Neural progenitor cell (in vitro differentiated cells): ENCODE measurements at regions not wholly inside any gene's neighbourhood (a gene's known extent, or its start where the extent isn't known, plus 50 kb on each side); places are given as distances from the start of the nearest gene placed in this dataset.

ENCODE experiments used
- DNase-seq: peaks from one replicate; pipeline ENCODE4 v3.0.0-alpha.2; 2016; ENCODE audit warnings: low spot score
- H2AFZ ChIP-seq: fragments of 200-600 bp; sonication (generic); replicated peaks from 2 replicates; pipeline ENCODE4 v1.6.1; 2016; ENCODE audit warnings: antibody characterized with exemption
- H3F3A ChIP-seq: fragments of 200-600 bp; sonication (generic); 2 replicates; pipeline ENCODE4 v1.6.1; 2016; ENCODE audit warnings: antibody characterized with exemption, low read depth
- H3K27ac ChIP-seq: fragments of 200-600 bp; sonication (generic); 2 replicates; pipeline ENCODE4 v1.5.1; 2016; ENCODE audit warnings: mild to moderate bottlenecking
- H3K27me3 ChIP-seq: fragments of 200-600 bp; sonication (generic); 2 replicates; pipeline ENCODE4 v1.6.1; 2016; ENCODE audit warnings: mild to moderate bottlenecking, moderate library complexity
- H3K36me3 ChIP-seq: fragments of 200-600 bp; sonication (generic); 2 replicates; pipeline ENCODE4 v1.5.1; 2016
- H3K4me1 ChIP-seq: fragments of 200-600 bp; sonication (generic); 2 replicates; pipeline ENCODE4 v1.6.1; 2016; ENCODE audit warnings: mixed run types
- H3K4me2 ChIP-seq: fragments of 200-600 bp; sonication (generic); 2 replicates; pipeline ENCODE4 v1.6.1; 2016
- H3K4me3 ChIP-seq: fragments of 200-600 bp; sonication (generic); 2 replicates; pipeline ENCODE4 v1.5.1; 2016
- H3K79me2 ChIP-seq: fragments of 200-600 bp; sonication (generic); 2 replicates; pipeline ENCODE4 v1.6.1; 2016; ENCODE audit warnings: low read depth
- H3K9ac ChIP-seq: fragments of 200-600 bp; sonication (generic); 2 replicates; pipeline ENCODE4 v1.6.1; 2016
- H3K9me3 ChIP-seq: fragments of 200-600 bp; sonication (generic); 2 replicates; pipeline ENCODE4 v1.5.1; 2016; ENCODE audit warnings: low read depth
- H4K20me1 ChIP-seq: fragments of 200-600 bp; sonication (generic); 2 replicates; pipeline ENCODE4 v1.6.1; 2016; ENCODE audit warnings: low read depth
- H3K27ac Mint-ChIP-seq: 3 replicates; pipeline ENCODE4 v1.8.0; 2021; ENCODE audit warnings: mixed read lengths
- H3K27me3 Mint-ChIP-seq: 2 replicates; pipeline ENCODE4 v1.8.0; 2022; ENCODE audit warnings: low read depth, mild to moderate bottlenecking, inconsistent platforms, moderate library complexity, mixed read lengths; ENCODE audit not compliant: insufficient read depth
- H3K36me3 Mint-ChIP-seq: 3 replicates; pipeline ENCODE4 v1.8.0; 2021; ENCODE audit warnings: mixed read lengths
- H3K4me1 Mint-ChIP-seq: 3 replicates; pipeline ENCODE4 v1.8.0; 2021; ENCODE audit warnings: mixed read lengths
- H3K4me3 Mint-ChIP-seq: 3 replicates; pipeline ENCODE4 v1.8.0; 2021; ENCODE audit warnings: mild to moderate bottlenecking, moderate library complexity, mixed read lengths
- H3K9me3 Mint-ChIP-seq: 3 replicates; pipeline ENCODE4 v1.8.0; 2020; ENCODE audit warnings: mixed read lengths
- EZH2 ChIP-seq: fragments of 200-600 bp; sonication (generic); IDR thresholded peaks from 2 replicates; pipeline ENCODE4 v1.6.1; 2017; ENCODE audit warnings: antibody characterized with exemption, mild to moderate bottlenecking, moderate library complexity
- EZH2phosphoT487 ChIP-seq: fragments of 200-600 bp; sonication (generic); IDR thresholded peaks from 2 replicates; pipeline ENCODE4 v1.6.1; 2017; ENCODE audit warnings: antibody characterized with exemption
- TF ChIP-seq, protein P1 (sequence below): fragments of 200-600 bp; sonication (generic); IDR thresholded peaks from 2 replicates; pipeline ENCODE4 v1.5.1; 2017; ENCODE audit warnings: antibody characterized with exemption, mild to moderate bottlenecking

DNA sequence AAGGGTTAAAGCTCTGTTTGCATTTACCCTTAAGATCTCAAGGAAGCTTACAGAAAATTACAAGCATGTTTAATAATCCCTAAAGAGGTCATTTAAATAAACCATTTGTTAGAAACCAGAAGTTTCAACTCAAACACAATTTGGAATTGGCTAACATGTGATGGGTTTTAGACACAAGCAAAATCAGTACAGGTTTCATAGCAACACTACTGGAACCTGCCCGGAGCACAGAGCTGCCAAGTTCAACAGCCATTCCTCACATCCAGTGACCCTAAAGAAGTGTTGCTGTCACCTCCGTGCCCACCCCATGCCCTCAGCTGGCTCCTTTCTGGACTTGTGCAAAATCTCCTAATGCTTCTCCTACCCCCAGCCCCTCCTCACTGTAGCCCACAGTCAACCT is 338.8 kb upstream of the AUTS2 start:
- no peak overlapping the region for H3K27ac Mint-ChIP-seq
- no peak overlapping the region for H3K4me3 ChIP-seq
- H3K27ac ChIP-seq, result no peak overlapping the region
- H3K9me3 Mint-ChIP-seq, result no peaks in the 10 kb centered on the region
- H4K20me1 ChIP-seq, result no peaks in the 10 kb centered on the region
- H3K4me3 Mint-ChIP-seq, result no peak overlapping the region
- no peaks in the 10 kb centered on the region for H3K9me3 ChIP-seq
- no peaks in the 10 kb centered on the region for H3K36me3 Mint-ChIP-seq
- peaks cover 19% of the 10 kb centered on the region for H3K27me3 Mint-ChIP-seq
- no peak for DNase-seq
- no peaks in the 10 kb centered on the region for H3K36me3 ChIP-seq
- H3K9ac ChIP-seq, result no peak overlapping the region
- H3K4me1 ChIP-seq, result peaks cover 9% of the 10 kb centered on the region
- peaks cover 7% of the 10 kb centered on the region for H3K4me1 Mint-ChIP-seq
- H3F3A ChIP-seq, result peaks cover 5% of the 10 kb centered on the region
- TF ChIP-seq, protein P1, sequence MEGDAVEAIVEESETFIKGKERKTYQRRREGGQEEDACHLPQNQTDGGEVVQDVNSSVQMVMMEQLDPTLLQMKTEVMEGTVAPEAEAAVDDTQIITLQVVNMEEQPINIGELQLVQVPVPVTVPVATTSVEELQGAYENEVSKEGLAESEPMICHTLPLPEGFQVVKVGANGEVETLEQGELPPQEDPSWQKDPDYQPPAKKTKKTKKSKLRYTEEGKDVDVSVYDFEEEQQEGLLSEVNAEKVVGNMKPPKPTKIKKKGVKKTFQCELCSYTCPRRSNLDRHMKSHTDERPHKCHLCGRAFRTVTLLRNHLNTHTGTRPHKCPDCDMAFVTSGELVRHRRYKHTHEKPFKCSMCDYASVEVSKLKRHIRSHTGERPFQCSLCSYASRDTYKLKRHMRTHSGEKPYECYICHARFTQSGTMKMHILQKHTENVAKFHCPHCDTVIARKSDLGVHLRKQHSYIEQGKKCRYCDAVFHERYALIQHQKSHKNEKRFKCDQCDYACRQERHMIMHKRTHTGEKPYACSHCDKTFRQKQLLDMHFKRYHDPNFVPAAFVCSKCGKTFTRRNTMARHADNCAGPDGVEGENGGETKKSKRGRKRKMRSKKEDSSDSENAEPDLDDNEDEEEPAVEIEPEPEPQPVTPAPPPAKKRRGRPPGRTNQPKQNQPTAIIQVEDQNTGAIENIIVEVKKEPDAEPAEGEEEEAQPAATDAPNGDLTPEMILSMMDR, result no peak
- TF ChIP-seq EZH2phosphoT487 (no peak), EZH2 (no peak)
- H3K79me2 ChIP-seq, result no peaks in the 10 kb centered on the region
- H2AFZ ChIP-seq, result no peak overlapping the region
- H3K27me3 ChIP-seq, result peaks cover 9% of the 10 kb centered on the region
- H3K4me2 ChIP-seq, result no peak overlapping the region

DNA sequence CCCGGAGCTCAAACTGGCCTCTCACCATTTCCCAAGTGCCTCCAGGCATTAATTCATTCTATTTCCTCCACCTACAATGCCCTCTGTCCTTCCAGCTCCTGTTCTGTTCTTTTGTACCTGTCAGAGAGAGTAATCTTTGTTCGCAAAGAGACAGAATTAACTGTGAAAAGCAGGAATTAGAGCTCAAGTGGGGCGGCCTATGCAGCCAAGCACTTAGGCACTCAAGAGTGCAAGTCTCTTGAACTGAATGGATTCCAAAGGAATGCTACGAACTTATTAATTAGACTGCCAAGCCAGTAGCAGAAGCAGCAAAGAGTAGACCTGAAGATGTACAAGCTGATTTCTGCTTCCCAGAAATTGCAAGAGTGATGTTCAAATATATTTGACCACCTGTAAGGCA is 338.3 kb upstream of the AUTS2 start:
- H3K27ac ChIP-seq, result no peak overlapping the region

GRCh38 chr7:69263550-69263949 is 334.7 kb upstream of the AUTS2 start:
- H3K9me3 ChIP-seq, result no peaks in the 10 kb centered on the region
- no peak overlapping the region for H3K27ac ChIP-seq
- no peaks in the 10 kb centered on the region for H4K20me1 ChIP-seq
- DNase-seq, result no peak
- H3K27me3 ChIP-seq, result peaks cover 12% of the 10 kb centered on the region
- no peaks in the 10 kb centered on the region for H3K36me3 ChIP-seq
- H3K27ac Mint-ChIP-seq, result no peak overlapping the region
- H3K79me2 ChIP-seq, result no peaks in the 10 kb centered on the region
- H3K4me3 Mint-ChIP-seq, result no peak overlapping the region
- H3K4me1 ChIP-seq, result peaks cover 9% of the 10 kb centered on the region
- no peak overlapping the region for H3K4me2 ChIP-seq
- H3K9ac ChIP-seq, result no peak overlapping the region
- H3K9me3 Mint-ChIP-seq, result no peaks in the 10 kb centered on the region
- no peak overlapping the region for H3K4me3 ChIP-seq
- peaks cover 7% of the 10 kb centered on the region for H3K4me1 Mint-ChIP-seq
- peaks cover 5% of the 10 kb centered on the region for H3K27me3 Mint-ChIP-seq
- H3K36me3 Mint-ChIP-seq, result no peaks in the 10 kb centered on the region
- TF ChIP-seq EZH2phosphoT487, result no peak
- no peak for TF ChIP-seq EZH2
- TF ChIP-seq, protein P1, result no peak
- H2AFZ ChIP-seq, result no peak overlapping the region
- peaks cover 5% of the 10 kb centered on the region for H3F3A ChIP-seq

More for the DNA sequence above, 338.3 kb upstream of the AUTS2 start:
- Mint-ChIP-seq H3K9me3 (no peaks in the 10 kb centered on the region), H3K36me3 (no peaks in the 10 kb centered on the region), H3K27ac (no peak overlapping the region), H3K4me3 (no peak overlapping the region), H3K27me3 (peaks cover 16% of the 10 kb centered on the region), H3K4me1 (peaks cover 7% of the 10 kb centered on the region)
- no peak overlapping the region for H3K9ac ChIP-seq
- no peak overlapping the region for H2AFZ ChIP-seq
- H4K20me1 ChIP-seq, result no peaks in the 10 kb centered on the region
- peaks cover 5% of the 10 kb centered on the region for H3F3A ChIP-seq
- DNase-seq, result peak; percentile 35
- H3K9me3 ChIP-seq, result no peaks in the 10 kb centered on the region
- peaks cover 12% of the 10 kb centered on the region for H3K27me3 ChIP-seq
- H3K4me3 ChIP-seq, result no peak overlapping the region
- no peaks in the 10 kb centered on the region for H3K36me3 ChIP-seq
- TF ChIP-seq, protein P1, result no peak
- TF ChIP-seq EZH2, result no peak
- no peak overlapping the region for H3K4me2 ChIP-seq
- H3K4me1 ChIP-seq, result peaks cover 9% of the 10 kb centered on the region
- H3K79me2 ChIP-seq, result no peaks in the 10 kb centered on the region

GRCh38 chr7:69269806-69270205 is 328.5 kb upstream of the AUTS2 start:
- no peaks in the 10 kb centered on the region for H4K20me1 ChIP-seq
- Mint-ChIP-seq H3K4me1 (no peaks in the 10 kb centered on the region), H3K9me3 (no peaks in the 10 kb centered on the region), H3K27ac (no peak overlapping the region), H3K4me3 (no peak overlapping the region), H3K27me3 (no peaks in the 10 kb centered on the region), H3K36me3 (no peaks in the 10 kb centered on the region)
- H3F3A ChIP-seq, result no peaks in the 10 kb centered on the region
- no peaks in the 10 kb centered on the region for H3K9me3 ChIP-seq
- no peaks in the 10 kb centered on the region for H3K4me1 ChIP-seq
- no peaks in the 10 kb centered on the region for H3K27me3 ChIP-seq
- H2AFZ ChIP-seq, result no peak overlapping the region
- H3K9ac ChIP-seq, result no peak overlapping the region
- TF ChIP-seq, protein P1, result no peak
- no peak for TF ChIP-seq EZH2
- H3K79me2 ChIP-seq, result no peaks in the 10 kb centered on the region
- no peak for DNase-seq
- H3K4me3 ChIP-seq, result no peak overlapping the region
- no peak overlapping the region for H3K4me2 ChIP-seq
- H3K27ac ChIP-seq, result no peak overlapping the region
- H3K36me3 ChIP-seq, result no peaks in the 10 kb centered on the region
